ENCODE measurements at regions not wholly inside any gene's neighbourhood (a gene's known extent, or its start where the extent isn't known, plus 50 kb on each side); places are given as distances from the start of the nearest gene placed in this dataset.

GRCh38 chr6:4398791-4399190 is 263.4 kb upstream of the ECI2 start:
- no peak for DNase-seq
- Histone ChIP-seq H3K27ac (no peak overlapping the region), H3K9me3 (no peaks in the 10 kb centered on the region), H3K36me3 (no peaks in the 10 kb centered on the region), H3K4me3 (no peak overlapping the region), H3K27me3 (no peaks in the 10 kb centered on the region), H3K4me1 (peaks cover 0 to 22% (median 15%) of the 10 kb centered on the region in 4 donors)
- intact Hi-C loops (cut with DNase I), result no loop called here
- WGBS, 2 donors, result 87 to 88% methylated on average over 3 of the region's 3 CpGs
- no peak for TF ChIP-seq EP300 (IDR thresholded peaks at IDR 0.05)
- TF ChIP-seq POLR2A (IDR thresholded peaks at IDR 0.05), result no peak

- intact Hi-C loops (cut with DNase I), result no loop called here
- Histone ChIP-seq H3K4me3 (no peak overlapping the region), H3K27me3 (no peaks in the 10 kb centered on the region), H3K27ac (no peak overlapping the region), H3K4me1 (peaks cover 0 to 9% (median 6%) of the 10 kb centered on the region in 4 donors), H3K9me3 (no peaks in the 10 kb centered on the region), H3K36me3 (no peaks in the 10 kb centered on the region)
- TF ChIP-seq POLR2A (IDR thresholded peaks at IDR 0.05) (no peak), POLR2AphosphoS5 (IDR thresholded peaks at IDR 0.05) (no peak)
- 79% methylated on average over 5 of the region's 5 CpGs for WGBS, 2 donors
- no peak for DNase-seq
Measured at GRCh38 chr6:4397307-4397706, 261.9 kb upstream of the ECI2 start.

GRCh38 chr6:4396044-4396443 is 260.7 kb upstream of the ECI2 start:
- no peak overlapping the region for H3K4me3 ChIP-seq
- intact Hi-C loops (cut with DNase I), result no loop called here
- no peak overlapping the region for H3K27ac ChIP-seq
- H3K27me3 ChIP-seq, result no peaks in the 10 kb centered on the region
- H3K36me3 ChIP-seq, result no peaks in the 10 kb centered on the region
- 72 to 77% methylated on average over 2 of the region's 2 CpGs for WGBS, 2 donors
- H3K4me1 ChIP-seq, result no peaks in the 10 kb centered on the region
- H3K9me3 ChIP-seq, result no peaks in the 10 kb centered on the region
- TF ChIP-seq POLR2AphosphoS5 (IDR thresholded peaks at IDR 0.05) (no peak), CTCF (IDR thresholded peaks at IDR 0.05) (no peak), POLR2A (IDR thresholded peaks at IDR 0.05) (no peak), EP300 (IDR thresholded peaks at IDR 0.05) (no peak)
- no peak for DNase-seq

- intact Hi-C loops (cut with DNase I), result no loop called here
- Histone ChIP-seq H3K4me3 (no peak overlapping the region), H3K27me3 (no peaks in the 10 kb centered on the region), H3K4me1 (no peaks in the 10 kb centered on the region), H3K9me3 (no peaks in the 10 kb centered on the region), H3K36me3 (no peaks in the 10 kb centered on the region), H3K27ac (no peak overlapping the region)
- WGBS, 2 donors, result 79 to 85% methylated on average over 1 of the region's 1 CpG
- TF ChIP-seq EP300 (IDR thresholded peaks at IDR 0.05) (no peak), POLR2AphosphoS5 (IDR thresholded peaks at IDR 0.05) (no peak), POLR2A (IDR thresholded peaks at IDR 0.05) (no peak), CTCF (IDR thresholded peaks at IDR 0.05) (no peak)
- no peak for DNase-seq
Measured at GRCh38 chr6:4395386-4395785, 260.0 kb upstream of the ECI2 start.

- 16 to 42% methylated on average over 4 of the region's 4 CpGs for whole genome bisulfite sequencing, 2 donors
- Histone ChIP-seq H3K27me3 (no peaks in the 10 kb centered on the region), H3K4me1 (no peaks in the 10 kb centered on the region), H3K4me3 (no peak overlapping the region), H3K27ac (no peak overlapping the region), H3K9me3 (no peaks in the 10 kb centered on the region), H3K36me3 (no peaks in the 10 kb centered on the region)
- TF ChIP-seq EP300 (IDR thresholded peaks at IDR 0.05) (no peak), CTCF (IDR thresholded peaks at IDR 0.05) (no peak), POLR2AphosphoS5 (IDR thresholded peaks at IDR 0.05) (no peak), POLR2A (IDR thresholded peaks at IDR 0.05) (no peak)
- no peak for DNase-seq
- intact Hi-C loops (cut with DNase I), result no loop called here
Measured at GRCh38 chr6:4394786-4395185, 259.4 kb upstream of the ECI2 start.

GRCh38 chr6:4388675-4389074 is 253.3 kb upstream of the ECI2 start:
- no peaks in the 10 kb centered on the region for H3K36me3 ChIP-seq
- no peak overlapping the region for H3K27ac ChIP-seq
- no peak for DNase-seq
- TF ChIP-seq POLR2AphosphoS5 (IDR thresholded peaks at IDR 0.05), result no peak
- no peak for TF ChIP-seq CTCF (IDR thresholded peaks at IDR 0.05)
- no peak for TF ChIP-seq POLR2A (IDR thresholded peaks at IDR 0.05)
- TF ChIP-seq EP300 (IDR thresholded peaks at IDR 0.05), result no peak
- WGBS, 2 donors, result 77 to 85% methylated on average over 8 of the region's 8 CpGs
- intact Hi-C loops (cut with DNase I), result no loop called here
- no peak overlapping the region for H3K4me3 ChIP-seq
- no peaks in the 10 kb centered on the region for H3K4me1 ChIP-seq
- peaks cover 3 to 10% (median 10%) of the 10 kb centered on the region in 4 donors for H3K9me3 ChIP-seq
- no peaks in the 10 kb centered on the region for H3K27me3 ChIP-seq

Measured in sigmoid colon (tissue), 6 donors.